ENCODE measurements at regions not wholly inside any gene's neighbourhood (a gene's known extent, or its start where the extent isn't known, plus 50 kb on each side); places are given as distances from the start of the nearest gene placed in this dataset.

DNA sequence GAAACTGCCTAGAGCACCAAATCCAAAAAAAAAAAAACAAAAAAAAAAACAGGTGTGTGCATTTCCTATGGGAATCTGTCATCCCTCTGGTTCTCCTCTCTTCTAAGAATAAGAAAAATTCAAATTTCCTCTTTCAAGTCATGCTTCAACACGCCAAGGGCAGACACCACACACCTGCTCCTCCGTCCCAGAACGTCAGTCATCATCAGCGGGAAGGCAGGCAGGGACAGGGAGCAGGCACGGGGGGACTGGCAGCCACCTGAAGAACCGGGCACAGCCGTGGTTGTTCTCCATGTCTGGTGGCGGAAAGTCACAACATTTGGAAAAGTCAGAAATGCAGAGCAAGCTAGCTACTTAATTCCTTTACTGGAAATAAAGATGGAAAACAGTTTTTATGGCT is 214.8 kb downstream of the IKZF2 start:
- TF ChIP-seq EZH2phosphoT487 (IDR thresholded peaks at IDR 0.05; ENCODE audit: insufficient read depth, low read depth) (no peak), EZH2 (IDR thresholded peaks at IDR 0.05; ENCODE audit: insufficient read depth, poor library complexity, severe bottlenecking) (no peak)
